ENCODE measurements at regions not wholly inside any gene's neighbourhood (a gene's known extent, or its start where the extent isn't known, plus 50 kb on each side); places are given as distances from the start of the nearest gene placed in this dataset.

- H3K36me3 ChIP-seq (replicated peaks in 1 of 2; ENCODE audit: control extremely low read depth in 1 of 2, control insufficient read depth in 1 of 2, extremely low read depth in 1 of 2, insufficient read depth in 2 of 2, low read length in 1 of 2): no peaks in the 10 kb centered on the region
- POLR2A ChIA-PET: no interaction called here
- intact Hi-C loops (cut with micrococcal nuclease): no loop called here
- no peaks in the 10 kb centered on the region for H3K4me1 Mint-ChIP-seq
- DNase-seq (no peak), ATAC-seq (ENCODE audit: low read depth) (no peak)
- H3K79me2 ChIP-seq (ENCODE audit: control insufficient read depth, insufficient read depth, low read length): no peaks in the 10 kb centered on the region
- H3K9me3 ChIP-seq (ENCODE audit: control extremely low read depth in 1 of 3, control insufficient read depth in 2 of 3, insufficient read depth in 1 of 3, low read length in 2 of 3): peaks cover 0 to 3% (median 0%) of the 10 kb centered on the region in 3 donors
- TF ChIP-seq CTCF (IDR thresholded peaks at IDR 0.05) (no peak), EZH2 (IDR thresholded peaks at IDR 0.05; ENCODE audit: borderline replicate concordance, insufficient read depth, low read depth, low read length, poor library complexity, severe bottlenecking) (no peak)
- no peak overlapping the region for H3K4me2 ChIP-seq (replicated peaks; ENCODE audit: low read depth, low read length, poor library complexity, severe bottlenecking)
- H3K27me3 Mint-ChIP-seq: no peaks in the 10 kb centered on the region
- no peak overlapping the region for H2AFZ ChIP-seq (ENCODE audit: insufficient read depth, low read depth, low read length, poor library complexity, severe bottlenecking)
- H3K4me3 Mint-ChIP-seq: no peak overlapping the region
- H3K9ac ChIP-seq (ENCODE audit: low read length): no peak overlapping the region
- H3K4me3 ChIP-seq (ENCODE audit: control extremely low read depth in 1 of 5, extremely low read depth in 1 of 5, insufficient read depth in 1 of 5, low read depth in 2 of 5, low read length in 4 of 5): no peak overlapping the region
- no peak overlapping the region for H3K27ac Mint-ChIP-seq
- H3K4me1 ChIP-seq (ENCODE audit: control insufficient read depth in 2 of 2, insufficient read depth in 2 of 2, low read length in 2 of 2): no peaks in the 10 kb centered on the region
- no peaks in the 10 kb centered on the region for H3K27me3 ChIP-seq (replicated peaks in 1 of 4; ENCODE audit: control extremely low read depth in 1 of 4, control insufficient read depth in 3 of 4, insufficient read depth in 4 of 4, low read length in 3 of 4)
- WGBS (ENCODE audit: insufficient coverage): no CpG with 5 or more reads among the region's 1 CpG
- H3K9me3 Mint-ChIP-seq (ENCODE audit: insufficient read depth): peaks cover 8% of the 10 kb centered on the region
- no peak overlapping the region for H3K27ac ChIP-seq (ENCODE audit: low read length in 2 of 2)
- no peaks in the 10 kb centered on the region for H4K20me1 ChIP-seq (ENCODE audit: control insufficient read depth, insufficient read depth, low read length, poor library complexity, severe bottlenecking)
- CTCF ChIA-PET: no interaction called here
Observed at GRCh38 chr14:55508676-55509075, 68.3 kb upstream of the TBPL2 start.

- no peak for DNase-seq
- peaks cover 0 to 3% (median 0%) of the 10 kb centered on the region in 3 donors for H3K9me3 ChIP-seq (ENCODE audit: control extremely low read depth in 1 of 3, control insufficient read depth in 2 of 3, insufficient read depth in 1 of 3, low read length in 2 of 3)
- no peaks in the 10 kb centered on the region for H3K27me3 ChIP-seq (replicated peaks in 1 of 4; ENCODE audit: control extremely low read depth in 1 of 4, control insufficient read depth in 3 of 4, insufficient read depth in 4 of 4, low read length in 3 of 4)
- no peak overlapping the region for H3K4me2 ChIP-seq (replicated peaks; ENCODE audit: low read depth, low read length, poor library complexity, severe bottlenecking)
- Mint-ChIP-seq H3K9me3 (ENCODE audit: insufficient read depth) (peaks cover 8% of the 10 kb centered on the region), H3K4me3 (no peak overlapping the region), H3K27ac (no peak overlapping the region), H3K27me3 (peaks cover 3% of the 10 kb centered on the region), H3K4me1 (no peaks in the 10 kb centered on the region)
- H3K79me2 ChIP-seq (ENCODE audit: control insufficient read depth, insufficient read depth, low read length): no peaks in the 10 kb centered on the region
- ATAC-seq (ENCODE audit: low read depth): no peak
- no peaks in the 10 kb centered on the region for H4K20me1 ChIP-seq (ENCODE audit: control insufficient read depth, insufficient read depth, low read length, poor library complexity, severe bottlenecking)
- POLR2A ChIA-PET: no interaction called here
- TF ChIP-seq EZH2 (IDR thresholded peaks at IDR 0.05; ENCODE audit: borderline replicate concordance, insufficient read depth, low read depth, low read length, poor library complexity, severe bottlenecking): no peak
- no peak for TF ChIP-seq CTCF (IDR thresholded peaks at IDR 0.05)
- H3K36me3 ChIP-seq (replicated peaks in 1 of 2; ENCODE audit: control extremely low read depth in 1 of 2, control insufficient read depth in 1 of 2, extremely low read depth in 1 of 2, insufficient read depth in 2 of 2, low read length in 1 of 2): no peaks in the 10 kb centered on the region
- CTCF ChIA-PET: no interaction called here
- intact Hi-C loops (cut with micrococcal nuclease): no loop called here
- H3K4me3 ChIP-seq (ENCODE audit: control extremely low read depth in 1 of 5, extremely low read depth in 1 of 5, insufficient read depth in 1 of 5, low read depth in 2 of 5, low read length in 4 of 5): no peak overlapping the region
- H2AFZ ChIP-seq (ENCODE audit: insufficient read depth, low read depth, low read length, poor library complexity, severe bottlenecking): no peak overlapping the region
- 100% methylated on average over 1 of the region's 1 CpG for WGBS (ENCODE audit: insufficient coverage)
- no peaks in the 10 kb centered on the region for H3K4me1 ChIP-seq (ENCODE audit: control insufficient read depth in 2 of 2, insufficient read depth in 2 of 2, low read length in 2 of 2)
- no peak overlapping the region for H3K9ac ChIP-seq (ENCODE audit: low read length)
- no peak overlapping the region for H3K27ac ChIP-seq (ENCODE audit: low read length in 2 of 2)
Observed at GRCh38 chr14:55512421-55512820, 67.6 kb upstream of the KTN1 start.

Data from B cell (primary cell).